ENCODE measurements at regions not wholly inside any gene's neighbourhood (a gene's known extent, or its start where the extent isn't known, plus 50 kb on each side); places are given as distances from the start of the nearest gene placed in this dataset.

DNA sequence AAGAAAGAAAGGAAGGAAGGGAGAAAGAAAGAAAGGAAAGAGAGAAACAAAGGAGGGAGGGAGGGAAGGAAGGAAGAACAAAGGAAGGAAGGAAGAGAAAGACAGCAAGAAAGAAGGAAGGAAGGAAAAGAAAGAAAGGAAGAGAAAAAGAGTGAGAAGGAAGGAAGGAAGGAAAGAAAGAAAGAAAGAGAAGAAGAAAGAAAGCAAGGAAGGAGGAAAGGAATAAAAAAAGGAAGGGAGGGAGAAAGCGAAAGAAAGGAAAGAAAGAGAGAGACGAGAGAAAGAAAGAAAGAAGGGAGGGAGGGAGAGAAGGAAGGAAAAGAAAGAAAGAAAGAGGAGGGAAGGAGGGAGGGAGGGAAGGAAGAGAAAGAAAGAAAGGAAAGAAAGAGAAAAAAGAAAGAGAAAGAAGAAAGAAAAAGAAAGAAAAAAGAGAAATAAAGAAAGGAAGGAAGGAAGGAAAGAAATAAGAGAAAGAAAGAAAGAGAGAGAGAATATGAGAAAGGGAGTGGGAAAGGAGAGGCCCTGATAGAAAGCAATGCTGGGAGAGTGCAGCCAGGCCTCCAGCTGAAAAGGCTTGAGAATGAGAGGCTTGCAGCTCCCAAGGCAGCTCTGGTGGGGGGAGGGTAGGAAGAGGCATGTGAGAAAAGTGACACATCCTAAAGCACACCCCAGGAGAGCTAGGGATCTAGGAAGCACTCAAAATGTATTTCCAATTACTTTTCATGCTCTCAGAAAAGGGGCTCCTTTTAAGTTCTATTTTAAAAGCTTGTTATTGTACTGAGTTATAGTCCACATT, 134.0 kb upstream of the ZIC3 start:
- intact Hi-C loops (cut with DNase I): no loop called here
- 22 to 40% methylated on average over 2 of the region's 2 CpGs for WGBS, 2 donors
- no peak for TF ChIP-seq POLR2A (IDR thresholded peaks at IDR 0.05)
- TF ChIP-seq, protein P1, sequence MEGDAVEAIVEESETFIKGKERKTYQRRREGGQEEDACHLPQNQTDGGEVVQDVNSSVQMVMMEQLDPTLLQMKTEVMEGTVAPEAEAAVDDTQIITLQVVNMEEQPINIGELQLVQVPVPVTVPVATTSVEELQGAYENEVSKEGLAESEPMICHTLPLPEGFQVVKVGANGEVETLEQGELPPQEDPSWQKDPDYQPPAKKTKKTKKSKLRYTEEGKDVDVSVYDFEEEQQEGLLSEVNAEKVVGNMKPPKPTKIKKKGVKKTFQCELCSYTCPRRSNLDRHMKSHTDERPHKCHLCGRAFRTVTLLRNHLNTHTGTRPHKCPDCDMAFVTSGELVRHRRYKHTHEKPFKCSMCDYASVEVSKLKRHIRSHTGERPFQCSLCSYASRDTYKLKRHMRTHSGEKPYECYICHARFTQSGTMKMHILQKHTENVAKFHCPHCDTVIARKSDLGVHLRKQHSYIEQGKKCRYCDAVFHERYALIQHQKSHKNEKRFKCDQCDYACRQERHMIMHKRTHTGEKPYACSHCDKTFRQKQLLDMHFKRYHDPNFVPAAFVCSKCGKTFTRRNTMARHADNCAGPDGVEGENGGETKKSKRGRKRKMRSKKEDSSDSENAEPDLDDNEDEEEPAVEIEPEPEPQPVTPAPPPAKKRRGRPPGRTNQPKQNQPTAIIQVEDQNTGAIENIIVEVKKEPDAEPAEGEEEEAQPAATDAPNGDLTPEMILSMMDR (IDR thresholded peaks at IDR 0.05): no peak
- peaks cover 16% of the 10 kb centered on the region for H3K4me1 ChIP-seq
- ATAC-seq (no peak), DNase-seq (no peak)
- H3K27me3 ChIP-seq: peaks cover 5 to 13% of the 10 kb centered on the region in 2 donors
- H3K9me3 ChIP-seq: no peaks in the 10 kb centered on the region
- no peaks in the 10 kb centered on the region for H3K36me3 ChIP-seq (replicated peaks in 1 of 2; ENCODE audit: insufficient read depth in 1 of 2, low read depth in 2 of 2)
- H3K27ac ChIP-seq: no peak overlapping the region
- H3K4me3 ChIP-seq: no peak overlapping the region

DNA sequence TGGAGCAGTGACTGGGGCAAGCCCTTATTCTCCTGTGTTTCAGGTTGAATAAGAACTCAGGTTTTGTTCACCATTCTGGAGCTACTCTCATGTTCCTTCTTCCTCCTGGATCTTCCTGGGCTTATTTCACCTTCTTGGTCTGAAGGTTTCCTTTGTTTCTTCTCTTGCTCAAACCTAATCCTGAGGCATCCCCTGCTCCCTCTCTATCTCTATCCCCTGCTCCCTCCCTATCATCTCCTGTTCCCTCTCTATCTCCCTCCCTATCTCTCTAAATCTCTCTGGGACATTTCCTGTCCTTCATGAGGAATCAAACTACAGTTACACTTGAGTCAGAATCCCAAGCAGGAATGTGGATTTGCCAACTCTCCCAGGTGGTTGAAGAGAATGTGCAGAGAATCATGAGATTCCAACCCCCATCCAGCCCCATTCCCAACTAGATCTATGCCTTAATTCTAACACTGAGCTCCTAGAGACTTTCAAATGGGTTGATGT, 134.9 kb upstream of the ZIC3 start:
- no peak for TF ChIP-seq POLR2A (IDR thresholded peaks at IDR 0.05)
- TF ChIP-seq, protein P1 (IDR thresholded peaks at IDR 0.05): no peak
- Histone ChIP-seq H3K27me3 (peaks cover 5 to 13% of the 10 kb centered on the region in 2 donors), H3K4me3 (no peak overlapping the region), H3K4me1 (peaks cover 16% of the 10 kb centered on the region), H3K27ac (no peak overlapping the region), H3K9me3 (no peaks in the 10 kb centered on the region), H3K36me3 (replicated peaks in 1 of 2; ENCODE audit: insufficient read depth in 1 of 2, low read depth in 2 of 2) (no peaks in the 10 kb centered on the region)
- DNase-seq (no peak), ATAC-seq (no peak)
- intact Hi-C loops (cut with DNase I): no loop called here

DNA sequence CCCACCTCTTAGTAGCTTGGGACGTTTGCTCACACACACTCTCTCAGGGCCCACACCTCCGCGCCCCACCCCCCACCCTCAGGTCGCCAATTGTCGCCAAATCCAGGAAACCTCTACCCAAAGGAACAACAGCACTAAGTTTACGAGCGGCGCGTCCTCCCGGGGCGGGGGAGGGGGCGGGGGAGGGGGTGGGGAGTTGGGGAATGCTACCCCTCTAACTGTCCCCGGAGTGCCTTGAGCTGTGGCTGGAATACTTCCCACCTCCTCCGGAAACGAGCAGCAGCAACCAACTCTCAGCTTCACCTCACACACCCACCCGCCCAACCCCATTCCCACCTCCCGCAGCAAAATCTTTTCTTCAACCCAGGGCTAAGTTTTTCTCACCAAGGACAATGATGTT, 135.6 kb upstream of the ZIC3 start:
- Histone ChIP-seq H3K27ac (no peak overlapping the region), H3K4me3 (no peak overlapping the region), H3K36me3 (replicated peaks in 1 of 2; ENCODE audit: insufficient read depth in 1 of 2, low read depth in 2 of 2) (no peaks in the 10 kb centered on the region), H3K9me3 (no peaks in the 10 kb centered on the region), H3K4me1 (peaks cover 16% of the 10 kb centered on the region), H3K27me3 (peaks cover 5 to 13% of the 10 kb centered on the region in 2 donors)
- DNase-seq: no peak
- intact Hi-C loops (cut with DNase I): no loop called here
- no peak for ATAC-seq
- TF ChIP-seq POLR2A (IDR thresholded peaks at IDR 0.05): no peak
- TF ChIP-seq, protein P1 (IDR thresholded peaks at IDR 0.05): no peak
- 5% methylated on average over 6 of the region's 17 CpGs; no CpG with 5 or more reads in 1 of the 2 donors for WGBS, 2 donors

DNA sequence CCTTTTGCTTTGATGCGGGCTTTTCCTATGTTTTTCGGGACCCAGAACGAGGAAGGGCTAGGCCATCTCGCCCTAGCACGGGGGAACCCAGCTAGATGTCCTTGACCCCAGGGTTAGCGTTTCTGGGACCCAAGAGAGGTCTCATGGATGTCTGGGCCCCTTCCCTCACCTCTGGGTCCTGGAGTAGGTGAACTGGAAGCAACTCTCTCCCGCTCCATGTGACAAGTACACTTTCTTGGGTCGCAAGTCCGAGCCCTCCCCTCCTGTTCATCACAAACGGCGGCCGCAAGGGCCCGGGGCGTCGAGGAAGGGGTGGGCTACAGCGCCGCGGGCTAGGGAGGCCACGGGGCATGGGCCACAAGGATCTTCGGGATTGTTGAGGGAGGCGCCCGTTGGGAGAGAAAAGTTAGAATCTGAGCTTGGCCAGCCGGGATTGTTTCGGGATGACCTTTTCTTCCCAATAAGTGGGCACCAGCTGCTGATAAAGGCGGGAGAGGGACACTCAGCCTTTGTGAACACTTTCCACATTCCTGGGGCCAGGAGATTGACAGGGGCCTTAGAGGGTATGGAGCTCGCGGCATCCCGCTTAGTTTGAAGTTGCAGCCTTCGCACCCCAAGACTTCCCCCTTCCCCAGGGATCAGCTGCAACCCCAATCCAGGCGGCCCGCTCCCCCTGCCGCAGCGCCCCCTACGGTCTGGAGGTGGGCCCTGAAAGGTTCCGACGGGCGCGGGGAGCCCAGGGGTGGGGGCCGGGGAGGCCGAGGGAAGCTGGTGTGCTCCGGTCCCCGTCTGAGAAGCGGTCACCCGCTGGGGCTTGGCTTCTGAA, 136.9 kb upstream of the ZIC3 start:
- ATAC-seq: no peak
- DNase-seq: no peak
- Histone ChIP-seq H3K4me1 (peaks cover 16% of the 10 kb centered on the region), H3K4me3 (no peak overlapping the region), H3K36me3 (replicated peaks in 1 of 2; ENCODE audit: insufficient read depth in 1 of 2, low read depth in 2 of 2) (no peaks in the 10 kb centered on the region), H3K9me3 (no peaks in the 10 kb centered on the region), H3K27me3 (peaks cover 5 to 13% of the 10 kb centered on the region in 2 donors), H3K27ac (no peak overlapping the region)
- intact Hi-C loops (cut with DNase I): no loop called here
- TF ChIP-seq POLR2A (IDR thresholded peaks at IDR 0.05): no peak
- WGBS, 2 donors: 4% methylated on average over 5 to 25 of the region's 44 CpGs

DNA sequence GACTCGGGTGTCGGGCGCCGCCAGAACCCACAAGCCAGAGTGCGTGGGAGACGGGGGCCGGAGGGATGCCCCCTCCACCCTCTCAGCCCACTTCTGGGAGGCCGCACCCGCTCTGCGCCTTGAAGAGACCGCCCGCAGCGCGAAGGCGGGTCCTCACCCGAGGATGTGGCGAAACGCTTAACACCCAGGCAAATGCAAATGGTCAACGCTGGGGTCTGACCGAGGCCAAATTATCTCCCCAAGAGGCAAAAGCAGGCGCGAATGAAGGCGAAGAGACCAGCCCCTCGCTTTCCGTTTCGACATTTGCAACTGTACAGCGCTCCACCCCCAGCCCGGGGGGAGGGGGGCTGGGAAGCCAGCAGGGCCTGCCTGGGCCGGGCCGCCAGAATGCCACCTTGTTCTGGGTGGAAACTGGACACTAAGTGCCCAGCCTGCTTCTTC, 137.7 kb upstream of the ZIC3 start:
- no peak for DNase-seq
- no peak overlapping the region for H3K27ac ChIP-seq
- H3K36me3 ChIP-seq (replicated peaks in 1 of 2; ENCODE audit: insufficient read depth in 1 of 2, low read depth in 2 of 2): no peaks in the 10 kb centered on the region
- intact Hi-C loops (cut with DNase I): no loop called here
- H3K4me1 ChIP-seq: peaks cover 16% of the 10 kb centered on the region
- H3K27me3 ChIP-seq: peaks cover 5 to 13% of the 10 kb centered on the region in 2 donors
- no peaks in the 10 kb centered on the region for H3K9me3 ChIP-seq
- 1% methylated on average over 11 of the region's 30 CpGs; no CpG with 5 or more reads in 1 of the 2 donors for WGBS, 2 donors
- H3K4me3 ChIP-seq: peak overlapping the region in 1 of 2 donors; percentile 20
- ATAC-seq: no peak
- TF ChIP-seq, protein P1 (IDR thresholded peaks at IDR 0.05): no peak
- no peak for TF ChIP-seq POLR2A (IDR thresholded peaks at IDR 0.05)
